HG03460 (cell line): ENCODE measurements at regions not wholly inside any gene's neighbourhood (a gene's known extent, or its start where the extent isn't known, plus 50 kb on each side); places are given as distances from the start of the nearest gene placed in this dataset.
"Not testable (repeated sequence)": the region's sequence is repeated elsewhere in the genome, so short reads cannot be mapped to it uniquely, and the experiment has no call there.

Experiments used
- ATAC-seq: cut with Tn5 transposase; IDR thresholded peaks from one replicate; pipeline ENCODE4 v1.9.1; 2021; ENCODE audit not compliant: unreplicated experiment

DNA sequence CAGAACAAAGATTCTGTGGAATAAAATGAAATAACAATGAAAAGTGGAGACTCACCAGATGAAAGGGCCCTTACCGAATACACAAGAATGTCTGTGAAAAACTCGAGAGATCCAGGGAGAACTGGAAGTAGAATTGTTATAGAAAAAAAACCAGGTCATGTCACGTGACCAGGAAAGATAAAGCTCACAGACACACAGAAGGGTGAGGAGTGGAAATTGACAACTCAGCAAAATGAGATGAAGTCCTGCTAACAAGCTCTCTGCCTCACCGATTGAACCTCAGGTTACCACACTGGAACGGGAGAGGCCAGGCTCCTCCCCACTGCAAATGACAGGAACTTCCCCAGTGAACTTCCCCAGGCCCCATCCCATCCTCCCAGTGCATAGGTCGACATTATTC is 1618.0 kb upstream of the PCDH10 start:
- no peak for ATAC-seq

DNA sequence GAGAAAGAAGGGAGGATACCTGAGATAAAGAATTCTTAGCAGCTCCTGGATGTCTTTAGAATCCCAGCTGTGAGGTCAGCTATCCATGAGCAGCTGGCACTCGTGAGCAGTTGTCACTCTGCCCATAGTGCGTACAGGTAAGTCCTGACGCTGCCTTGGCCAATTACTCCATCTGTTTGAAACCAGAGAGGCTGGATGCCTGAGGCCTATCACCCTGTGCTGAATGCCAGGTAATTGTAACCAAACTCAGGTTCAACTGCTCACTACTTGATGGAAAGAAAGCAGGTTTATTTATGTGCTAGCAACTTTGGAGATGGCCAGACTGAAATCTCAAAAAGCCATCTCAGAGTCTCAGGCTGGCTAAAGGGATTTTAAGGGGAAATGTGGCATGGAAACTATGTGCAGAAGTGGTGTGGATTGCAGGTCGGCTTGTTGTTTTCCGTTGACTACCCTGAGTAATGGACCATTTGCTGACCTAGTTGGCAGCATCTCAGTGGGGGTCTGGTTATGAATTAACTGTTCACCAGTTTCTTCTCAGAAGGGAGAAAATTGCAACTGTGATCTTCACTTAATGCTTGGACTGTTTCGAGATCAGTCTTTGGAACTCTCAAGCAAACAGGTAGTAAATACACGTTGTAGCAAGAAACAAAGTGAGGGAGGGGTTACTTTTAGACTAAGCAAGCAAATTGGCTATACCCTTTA is 1614.0 kb upstream of the PCDH10 start:
- no peak for ATAC-seq

- ATAC-seq, result no peak
These were observed 1608.8 kb upstream of the PCDH10 start for GRCh38 chr4:131540256-131540655.

- peak; percentile 73 for ATAC-seq
These were observed 1601.5 kb upstream of the PCDH10 start for GRCh38 chr4:131547506-131547981.

DNA sequence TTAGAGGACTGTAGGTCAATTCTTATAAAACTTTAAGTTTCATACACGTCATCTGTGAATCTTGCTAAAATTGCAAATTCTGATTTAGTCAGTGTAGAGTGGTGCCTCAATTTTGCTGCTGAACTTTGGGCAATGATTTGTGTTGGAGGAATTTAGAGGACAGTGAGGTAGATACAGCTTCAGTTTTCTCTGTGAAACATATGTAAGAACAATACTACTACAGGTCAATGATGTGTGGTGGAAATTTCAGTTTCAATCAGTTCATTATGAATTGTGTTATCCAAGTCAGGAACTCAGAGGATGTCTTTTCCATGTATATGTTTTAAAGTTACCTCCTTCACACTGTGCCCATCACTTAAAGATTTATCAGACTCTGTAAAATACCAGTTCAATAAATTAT is 1597.8 kb upstream of the PCDH10 start:
- ATAC-seq, result no peak

DNA sequence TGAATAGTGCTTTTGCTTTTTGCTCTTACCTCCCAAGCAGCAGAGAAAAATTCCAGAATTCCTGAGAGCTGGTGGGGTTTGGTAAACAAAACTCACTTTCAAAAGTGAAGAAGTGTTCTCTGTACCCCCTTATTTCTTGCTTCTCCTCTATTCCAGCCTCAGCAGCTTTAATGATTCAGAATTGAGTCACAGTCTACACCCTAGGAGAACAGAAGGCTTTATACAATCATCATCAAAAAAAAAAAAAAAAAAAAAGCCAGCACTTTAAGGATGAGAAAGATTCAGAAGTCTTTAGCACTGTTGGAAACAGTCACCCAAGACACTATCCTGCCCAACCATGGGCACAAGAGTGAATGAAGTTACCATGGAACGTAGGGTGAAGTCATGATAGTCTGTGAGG is 1583.1 kb upstream of the PCDH10 start:
- ATAC-seq, result no peak

- no peak for ATAC-seq
These were observed 1564.5 kb upstream of the PCDH10 start for GRCh38 chr4:131584587-131584986.

DNA sequence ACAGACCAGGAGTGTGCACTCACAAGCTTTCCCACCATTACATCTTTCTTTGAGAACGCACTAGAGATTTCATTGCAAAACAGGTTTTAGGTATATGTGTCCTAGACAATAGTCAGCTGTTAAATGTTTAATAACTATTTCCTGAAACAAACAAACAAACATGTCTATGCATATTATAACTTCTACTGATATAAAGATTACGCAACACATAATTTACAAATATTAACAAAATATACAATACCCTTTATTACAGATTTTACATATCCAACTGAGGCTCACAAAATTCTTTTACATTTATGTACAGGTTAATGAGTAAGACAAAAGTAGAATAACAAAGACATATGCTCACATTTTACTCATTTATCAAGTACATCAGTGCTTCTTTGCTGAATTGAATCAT is 1554.0 kb upstream of the PCDH10 start:
- ATAC-seq, result no peak

DNA sequence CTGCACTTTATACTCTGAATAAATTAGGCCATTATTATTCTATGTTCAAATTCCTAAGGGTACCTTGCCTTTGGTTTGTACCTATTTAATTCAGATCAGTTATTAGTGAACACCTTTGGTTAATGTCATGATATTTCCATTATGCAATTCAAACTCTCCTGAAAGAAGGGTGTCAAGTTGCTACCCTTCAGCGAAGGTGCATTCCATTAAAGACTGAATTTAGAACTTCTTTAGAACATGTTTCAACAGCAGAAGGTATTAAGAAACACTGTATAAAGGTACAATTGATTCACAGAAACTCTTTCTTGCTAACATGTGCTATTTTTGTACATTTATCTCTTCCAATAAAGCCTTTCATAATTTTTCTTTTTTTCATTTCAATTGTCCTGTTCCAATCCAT is 1545.4 kb upstream of the PCDH10 start:
- ATAC-seq, result no peak

DNA sequence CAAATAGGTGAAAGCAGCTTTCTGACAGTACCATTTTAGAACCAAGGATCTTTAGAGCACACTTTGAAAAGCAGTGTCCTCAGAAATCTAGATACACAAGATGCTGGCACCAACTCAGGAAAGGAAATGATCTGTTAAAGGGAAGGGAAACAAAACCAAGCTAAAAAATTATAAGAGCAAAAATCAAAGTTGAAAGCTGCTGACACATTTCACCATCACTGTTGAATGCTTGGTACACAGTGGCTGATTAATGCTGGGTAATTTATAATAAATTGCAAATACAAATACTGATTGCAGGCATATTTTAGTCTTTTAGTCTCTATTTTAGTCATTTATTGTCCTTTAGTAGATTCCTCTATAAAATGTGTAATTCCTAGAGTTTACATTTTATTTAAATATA is 1540.1 kb upstream of the PCDH10 start:
- ATAC-seq, result no peak

DNA sequence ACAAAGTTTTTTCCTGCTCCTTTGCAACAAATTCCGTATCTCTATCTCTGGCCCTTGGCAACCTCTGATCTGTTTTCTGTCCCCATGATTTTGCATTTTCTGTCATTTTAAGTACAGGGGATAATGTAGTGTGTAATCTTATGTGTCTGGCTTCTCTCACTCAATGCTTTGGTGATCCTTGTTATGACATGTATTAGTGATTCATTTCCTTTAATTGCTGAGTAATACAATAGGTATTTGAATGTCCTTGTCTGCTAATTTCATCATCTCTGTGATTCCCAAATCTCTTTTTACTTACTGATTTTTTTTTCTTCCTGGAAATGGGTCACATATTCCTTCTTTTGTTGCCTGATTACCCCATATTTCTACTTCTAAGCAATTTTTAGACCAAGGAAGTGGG is 1538.6 kb upstream of the PCDH10 start:
- not testable (repeated sequence) for ATAC-seq

DNA sequence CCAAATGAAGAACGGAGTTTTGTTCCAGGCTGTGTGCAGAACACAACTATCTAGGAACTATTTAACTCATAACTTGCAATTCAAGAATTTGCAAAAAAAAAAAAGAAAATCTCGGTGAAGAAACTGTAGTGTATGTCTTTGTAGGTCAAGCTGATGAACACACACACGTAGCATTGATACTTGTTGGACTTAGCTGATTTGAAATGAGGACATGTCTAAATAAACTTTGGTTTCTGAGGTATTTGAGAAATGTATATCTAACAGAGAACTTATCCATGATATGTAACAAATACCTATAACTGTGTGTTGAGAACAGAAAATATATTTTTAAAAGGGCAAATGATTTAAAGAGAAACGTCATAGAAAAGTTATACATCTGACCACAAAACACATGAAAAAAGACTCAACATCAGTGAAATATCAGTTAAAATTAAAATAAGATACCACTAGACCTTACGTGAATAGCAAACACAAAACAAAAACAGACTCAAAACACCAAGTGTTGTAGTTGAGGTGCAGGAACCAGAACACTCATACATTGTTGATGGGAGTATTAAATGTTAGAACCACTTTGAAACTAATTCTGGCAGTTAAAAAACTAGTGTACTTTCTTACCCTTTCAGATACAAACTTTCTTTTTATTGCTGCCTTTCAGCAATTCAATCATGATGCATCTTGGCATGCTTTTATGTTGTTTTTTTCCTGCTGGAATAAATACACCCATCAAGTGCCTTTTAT is 1535.8 kb upstream of the PCDH10 start:
- peak; percentile 54 for ATAC-seq

DNA sequence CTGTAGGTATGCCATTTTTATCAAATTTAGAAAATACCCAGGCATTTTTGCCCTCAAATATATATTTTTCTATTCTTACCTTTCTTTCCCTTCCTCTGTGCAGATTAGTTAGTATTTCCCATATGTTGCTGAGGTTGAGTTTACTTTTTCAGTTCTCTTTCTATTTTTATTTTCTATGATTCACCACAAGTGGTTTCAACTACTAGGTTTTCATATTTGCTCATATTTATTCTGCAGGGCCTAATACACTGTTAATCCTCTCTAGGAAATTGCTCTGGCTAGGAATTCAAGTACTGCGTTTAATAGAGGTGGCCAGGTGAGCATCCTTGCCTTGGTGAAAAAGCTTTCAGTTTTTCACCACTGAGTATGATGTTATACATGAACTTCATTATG is 1535.3 kb upstream of the PCDH10 start:
- ATAC-seq, result peak; percentile 99

DNA sequence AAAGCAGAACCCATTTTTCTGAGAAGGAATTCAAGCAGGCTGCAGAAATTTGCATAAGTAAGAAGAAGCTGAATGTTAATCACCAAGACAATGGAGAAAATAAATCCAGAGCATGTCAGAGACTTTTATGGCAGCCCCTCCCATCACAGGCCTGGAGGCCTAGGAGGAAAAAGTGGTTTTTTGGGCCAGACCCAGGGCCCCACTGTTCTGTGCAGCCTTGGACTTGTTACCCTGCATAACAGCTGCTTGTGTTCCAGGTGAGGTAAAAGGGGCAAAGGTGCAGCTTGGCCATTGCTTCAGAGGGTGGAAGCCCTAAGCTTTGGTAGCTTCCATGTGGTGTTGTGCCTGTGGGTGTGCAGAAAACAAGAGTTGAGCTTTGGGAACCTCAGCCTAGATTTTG is 1516.2 kb upstream of the PCDH10 start:
- no peak for ATAC-seq

DNA sequence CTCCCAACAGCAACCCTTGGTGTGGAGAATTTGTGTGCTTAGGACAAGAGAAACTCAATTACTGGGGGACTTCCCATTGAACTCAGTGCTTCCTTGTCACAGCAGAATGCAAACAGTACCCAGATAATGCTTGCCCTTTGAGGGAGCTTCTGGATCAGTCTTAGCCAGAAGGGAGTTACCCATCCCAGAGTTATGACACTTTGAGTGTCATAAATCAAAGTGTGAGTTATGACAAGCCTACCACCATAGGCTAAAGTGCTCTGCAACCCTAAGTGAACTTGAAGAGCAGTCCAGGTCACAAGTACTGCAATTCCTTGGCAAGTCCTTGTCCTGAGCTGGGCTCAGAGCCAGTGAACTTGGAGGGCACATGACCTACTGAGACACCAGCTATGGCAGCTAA is 1513.9 kb upstream of the PCDH10 start:
- ATAC-seq, result no peak

- no peak for ATAC-seq
These were observed 1510.3 kb upstream of the PCDH10 start for GRCh38 chr4:131638781-131639180.

GRCh38 chr4:131644619-131645018 is 1504.5 kb upstream of the PCDH10 start:
- ATAC-seq, result no peak

DNA sequence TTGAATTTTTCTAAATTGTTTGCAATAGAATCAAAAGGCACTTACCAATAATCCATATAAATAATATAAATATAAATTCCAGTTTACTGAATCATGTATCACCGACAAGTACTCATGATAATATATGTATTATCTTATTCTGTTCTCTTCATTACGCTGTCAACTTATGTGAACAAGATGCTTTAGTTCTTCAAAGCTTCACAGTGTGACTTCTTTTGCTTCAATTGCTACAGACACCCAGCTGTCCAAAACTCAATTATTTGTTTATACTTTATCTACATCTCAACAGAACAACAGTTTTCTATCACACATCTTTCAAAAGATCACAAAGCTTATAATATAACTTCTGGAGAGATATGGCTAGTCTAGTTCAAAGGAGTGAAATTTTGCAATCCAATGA is 1499.9 kb upstream of the PCDH10 start:
- no peak for ATAC-seq

- ATAC-seq, result no peak
These were observed 1498.1 kb upstream of the PCDH10 start for GRCh38 chr4:131650951-131651350.

DNA sequence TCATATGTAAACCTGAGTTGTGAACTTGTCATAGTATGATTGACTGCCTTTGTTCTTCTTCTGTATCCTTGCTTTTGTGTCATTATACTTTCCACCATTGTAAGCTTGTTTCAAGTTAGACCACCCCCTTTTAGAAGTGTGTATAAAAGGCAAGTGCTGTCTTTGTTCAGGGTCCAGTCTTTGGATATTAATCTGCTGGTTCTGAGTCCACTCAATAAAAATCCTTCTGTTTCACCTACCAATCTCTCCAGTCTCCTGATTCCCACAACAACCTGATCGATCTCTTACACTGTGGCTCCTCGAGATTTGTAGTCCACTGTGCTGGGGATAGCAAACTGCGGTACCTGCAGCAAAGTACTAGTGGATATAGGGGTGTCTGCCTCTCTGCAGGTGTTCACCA is 1465.8 kb upstream of the PCDH10 start:
- ATAC-seq, result not testable (repeated sequence)

GRCh38 chr4:131721883-131722282 is 1427.2 kb upstream of the PCDH10 start:
- ATAC-seq, result no peak

- ATAC-seq, result not testable (repeated sequence)
These were observed 1426.0 kb upstream of the PCDH10 start for GRCh38 chr4:131723069-131723468.

DNA sequence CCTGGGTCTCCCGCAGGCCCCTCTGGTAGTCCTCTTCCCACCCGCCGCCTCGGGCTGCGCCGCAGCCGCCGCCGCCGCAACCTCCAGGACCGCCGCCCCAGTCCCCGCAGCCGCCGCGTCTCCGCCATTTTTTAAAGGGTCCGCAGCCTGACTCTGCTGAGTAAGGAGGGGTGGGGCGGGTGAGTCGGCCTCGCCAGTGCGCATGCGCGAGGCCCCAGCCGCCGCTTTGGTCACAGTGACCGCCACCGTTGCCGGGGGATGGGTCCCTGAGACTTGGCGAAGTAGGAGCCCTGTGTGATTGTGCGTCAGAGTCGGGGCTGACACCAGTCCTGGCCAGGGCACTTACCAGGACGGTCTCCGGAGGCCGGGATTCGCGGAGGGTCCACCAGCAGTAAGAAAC is 1424.2 kb upstream of the PCDH10 start:
- ATAC-seq, result not testable (repeated sequence)
